ENCODE measurements at regions not wholly inside any gene's neighbourhood (a gene's known extent, or its start where the extent isn't known, plus 50 kb on each side); places are given as distances from the start of the nearest gene placed in this dataset.

GRCh38 chr13:79796136-79796535 is 315.2 kb downstream of the NDFIP2 start:
- no peaks in the 10 kb centered on the region for H3K79me1 ChIP-seq (ENCODE audit: low read depth, low read length)
- no peak for DNase-seq (ENCODE audit: low spot score)
- no peak overlapping the region for H2AK5ac ChIP-seq (ENCODE audit: low read depth, low read length)
- no peak overlapping the region for H3K23ac ChIP-seq (ENCODE audit: low read depth, low read length, poor library complexity)
- no peak overlapping the region for H2BK120ac ChIP-seq (ENCODE audit: low read depth, low read length)
- no peak overlapping the region for H2BK12ac ChIP-seq (ENCODE audit: low read length)
- H2AFZ ChIP-seq (ENCODE audit: low read length): no peak overlapping the region
- H3K4ac ChIP-seq (ENCODE audit: low read length): no peak overlapping the region
- no peaks in the 10 kb centered on the region for H3K27me3 ChIP-seq (ENCODE audit: control insufficient read depth in 3 of 3, insufficient read depth in 3 of 3, low read depth in 1 of 3, low read length in 3 of 3)
- H3K14ac ChIP-seq (ENCODE audit: low read length): no peak overlapping the region
- H4K91ac ChIP-seq (ENCODE audit: low read depth, low read length, poor library complexity): no peak overlapping the region
- H2BK15ac ChIP-seq (ENCODE audit: low read length): no peak overlapping the region
- peak overlapping the region; percentile 62 for H3K18ac ChIP-seq (ENCODE audit: low read length)
- no peak overlapping the region for H2BK5ac ChIP-seq (ENCODE audit: low read length)
- no peaks in the 10 kb centered on the region for H3K36me3 ChIP-seq (replicated peaks in 1 of 2; ENCODE audit: control insufficient read depth in 2 of 2, insufficient read depth in 2 of 2, low read length in 2 of 2)
- peaks cover 0 to 14% of the 10 kb centered on the region in 2 donors for H3K9me3 ChIP-seq (replicated peaks in 1 of 2; ENCODE audit: control insufficient read depth in 2 of 2, insufficient read depth in 1 of 2, low read depth in 1 of 2, low read length in 2 of 2)
- no peak overlapping the region for H3K27ac ChIP-seq (replicated peaks; ENCODE audit: low read length)
- peaks cover 5 to 8% of the 10 kb centered on the region in 2 donors for H3K4me1 ChIP-seq (ENCODE audit: control insufficient read depth in 2 of 2, insufficient read depth in 1 of 2, low read depth in 1 of 2, low read length in 2 of 2)
- no peak overlapping the region for H4K8ac ChIP-seq (ENCODE audit: low read depth, low read length)
- no peak overlapping the region for H3K9ac ChIP-seq (ENCODE audit: low read depth, low read length, poor library complexity)
- WGBS, 2 donors (ENCODE audit: extremely low coverage in 2 of 2, insufficient read length in 2 of 2, insufficient replicate concordance in 1 of 2): no CpG with 5 or more reads among the region's 2 CpGs
- no peak overlapping the region for H3K4me3 ChIP-seq (ENCODE audit: low read length in 2 of 2)
- no peak overlapping the region for H3K4me2 ChIP-seq (ENCODE audit: insufficient read depth, low read length, poor library complexity, severe bottlenecking)

GRCh38 chr13:79794931-79795330 is 314.0 kb downstream of the NDFIP2 start:
- Histone ChIP-seq H2AK5ac (ENCODE audit: low read depth, low read length) (no peak overlapping the region), H3K36me3 (replicated peaks in 1 of 2; ENCODE audit: control insufficient read depth in 2 of 2, insufficient read depth in 2 of 2, low read length in 2 of 2) (no peaks in the 10 kb centered on the region), H2BK5ac (ENCODE audit: low read length) (no peak overlapping the region), H2AFZ (ENCODE audit: low read length) (no peak overlapping the region), H3K9ac (ENCODE audit: low read depth, low read length, poor library complexity) (no peak overlapping the region), H4K8ac (ENCODE audit: low read depth, low read length) (no peak overlapping the region), H3K79me1 (ENCODE audit: low read depth, low read length) (no peaks in the 10 kb centered on the region), H3K9me3 (replicated peaks in 1 of 2; ENCODE audit: control insufficient read depth in 2 of 2, insufficient read depth in 1 of 2, low read depth in 1 of 2, low read length in 2 of 2) (peaks cover 0 to 23% of the 10 kb centered on the region in 2 donors), H3K4me2 (ENCODE audit: insufficient read depth, low read length, poor library complexity, severe bottlenecking) (no peak overlapping the region), H3K4me1 (ENCODE audit: control insufficient read depth in 2 of 2, insufficient read depth in 1 of 2, low read depth in 1 of 2, low read length in 2 of 2) (peaks cover 5 to 8% of the 10 kb centered on the region in 2 donors), H2BK15ac (ENCODE audit: low read length) (no peak overlapping the region), H3K14ac (ENCODE audit: low read length) (no peak overlapping the region), H4K91ac (ENCODE audit: low read depth, low read length, poor library complexity) (no peak overlapping the region), H3K18ac (ENCODE audit: low read length) (no peak overlapping the region), H3K4me3 (ENCODE audit: low read length in 2 of 2) (no peak overlapping the region), H3K27me3 (ENCODE audit: control insufficient read depth in 3 of 3, insufficient read depth in 3 of 3, low read depth in 1 of 3, low read length in 3 of 3) (no peaks in the 10 kb centered on the region), H3K27ac (replicated peaks; ENCODE audit: low read length) (no peak overlapping the region), H2BK12ac (ENCODE audit: low read length) (no peak overlapping the region), H3K4ac (ENCODE audit: low read length) (no peak overlapping the region), H2BK120ac (ENCODE audit: low read depth, low read length) (no peak overlapping the region), H3K23ac (ENCODE audit: low read depth, low read length, poor library complexity) (no peak overlapping the region)
- no CpG with 5 or more reads among the region's 1 CpG for WGBS, 2 donors (ENCODE audit: extremely low coverage in 2 of 2, insufficient read length in 2 of 2, insufficient replicate concordance in 1 of 2)
- no peak for DNase-seq (ENCODE audit: low spot score)

GRCh38 chr13:79792716-79793115 is 311.8 kb downstream of the NDFIP2 start:
- H3K18ac ChIP-seq (ENCODE audit: low read length): no peak overlapping the region
- H3K4ac ChIP-seq (ENCODE audit: low read length): no peak overlapping the region
- H3K9me3 ChIP-seq (replicated peaks in 1 of 2; ENCODE audit: control insufficient read depth in 2 of 2, insufficient read depth in 1 of 2, low read depth in 1 of 2, low read length in 2 of 2): peaks cover 3 to 34% of the 10 kb centered on the region in 2 donors
- H2AK5ac ChIP-seq (ENCODE audit: low read depth, low read length): no peak overlapping the region
- no peak overlapping the region for H3K4me2 ChIP-seq (ENCODE audit: insufficient read depth, low read length, poor library complexity, severe bottlenecking)
- H3K9ac ChIP-seq (ENCODE audit: low read depth, low read length, poor library complexity): no peak overlapping the region
- H3K27ac ChIP-seq (replicated peaks; ENCODE audit: low read length): no peak overlapping the region
- DNase-seq (ENCODE audit: low spot score): no peak
- H3K36me3 ChIP-seq (replicated peaks in 1 of 2; ENCODE audit: control insufficient read depth in 2 of 2, insufficient read depth in 2 of 2, low read length in 2 of 2): no peaks in the 10 kb centered on the region
- H2AFZ ChIP-seq (ENCODE audit: low read length): no peak overlapping the region
- H2BK12ac ChIP-seq (ENCODE audit: low read length): no peak overlapping the region
- no peak overlapping the region for H2BK5ac ChIP-seq (ENCODE audit: low read length)
- peaks cover 0 to 6% of the 10 kb centered on the region in 2 donors for H3K4me1 ChIP-seq (ENCODE audit: control insufficient read depth in 2 of 2, insufficient read depth in 1 of 2, low read depth in 1 of 2, low read length in 2 of 2)
- H4K8ac ChIP-seq (ENCODE audit: low read depth, low read length): no peak overlapping the region
- H2BK15ac ChIP-seq (ENCODE audit: low read length): no peak overlapping the region
- H4K91ac ChIP-seq (ENCODE audit: low read depth, low read length, poor library complexity): no peak overlapping the region
- H2BK120ac ChIP-seq (ENCODE audit: low read depth, low read length): no peak overlapping the region
- H3K23ac ChIP-seq (ENCODE audit: low read depth, low read length, poor library complexity): no peak overlapping the region
- no peaks in the 10 kb centered on the region for H3K27me3 ChIP-seq (ENCODE audit: control insufficient read depth in 3 of 3, insufficient read depth in 3 of 3, low read depth in 1 of 3, low read length in 3 of 3)
- H3K79me1 ChIP-seq (ENCODE audit: low read depth, low read length): no peaks in the 10 kb centered on the region
- no peak overlapping the region for H3K4me3 ChIP-seq (ENCODE audit: low read length in 2 of 2)
- no peak overlapping the region for H3K14ac ChIP-seq (ENCODE audit: low read length)

GRCh38 chr13:79791471-79792042 is 310.6 kb downstream of the NDFIP2 start:
- H3K27me3 ChIP-seq (ENCODE audit: control insufficient read depth in 3 of 3, insufficient read depth in 3 of 3, low read depth in 1 of 3, low read length in 3 of 3): no peaks in the 10 kb centered on the region
- no peak overlapping the region for H3K9ac ChIP-seq (ENCODE audit: low read depth, low read length, poor library complexity)
- H3K4me2 ChIP-seq (ENCODE audit: insufficient read depth, low read length, poor library complexity, severe bottlenecking): no peak overlapping the region
- no peaks in the 10 kb centered on the region for H3K36me3 ChIP-seq (replicated peaks in 1 of 2; ENCODE audit: control insufficient read depth in 2 of 2, insufficient read depth in 2 of 2, low read length in 2 of 2)
- no peak for DNase-seq (ENCODE audit: low spot score)
- H2BK5ac ChIP-seq (ENCODE audit: low read length): no peak overlapping the region
- no peak overlapping the region for H3K14ac ChIP-seq (ENCODE audit: low read length)
- H4K8ac ChIP-seq (ENCODE audit: low read depth, low read length): no peak overlapping the region
- no CpG with 5 or more reads among the region's 2 CpGs for WGBS, 2 donors (ENCODE audit: extremely low coverage in 2 of 2, insufficient read length in 2 of 2, insufficient replicate concordance in 1 of 2)
- no peak overlapping the region for H3K4me3 ChIP-seq (ENCODE audit: low read length in 2 of 2)
- H2AFZ ChIP-seq (ENCODE audit: low read length): no peak overlapping the region
- H3K27ac ChIP-seq (replicated peaks; ENCODE audit: low read length): no peak overlapping the region
- peak overlapping the region; percentile 27 for H2BK12ac ChIP-seq (ENCODE audit: low read length)
- peaks cover 0 to 6% of the 10 kb centered on the region in 2 donors for H3K4me1 ChIP-seq (ENCODE audit: control insufficient read depth in 2 of 2, insufficient read depth in 1 of 2, low read depth in 1 of 2, low read length in 2 of 2)
- H2BK15ac ChIP-seq (ENCODE audit: low read length): peak overlapping the region; percentile 1
- no peak overlapping the region for H2BK120ac ChIP-seq (ENCODE audit: low read depth, low read length)
- peaks cover 3 to 35% of the 10 kb centered on the region in 2 donors for H3K9me3 ChIP-seq (replicated peaks in 1 of 2; ENCODE audit: control insufficient read depth in 2 of 2, insufficient read depth in 1 of 2, low read depth in 1 of 2, low read length in 2 of 2)
- no peaks in the 10 kb centered on the region for H3K79me1 ChIP-seq (ENCODE audit: low read depth, low read length)
- peak overlapping the region; percentile 40 for H4K91ac ChIP-seq (ENCODE audit: low read depth, low read length, poor library complexity)
- H3K18ac ChIP-seq (ENCODE audit: low read length): peak overlapping the region; percentile 29
- peak overlapping the region; percentile 57 for H2AK5ac ChIP-seq (ENCODE audit: low read depth, low read length)
- no peak overlapping the region for H3K4ac ChIP-seq (ENCODE audit: low read length)
- H3K23ac ChIP-seq (ENCODE audit: low read depth, low read length, poor library complexity): no peak overlapping the region

Measured in neuronal stem cell (in vitro differentiated cells).